ENCODE measurements at regions not wholly inside any gene's neighbourhood (a gene's known extent, or its start where the extent isn't known, plus 50 kb on each side); places are given as distances from the start of the nearest gene placed in this dataset.

DNA sequence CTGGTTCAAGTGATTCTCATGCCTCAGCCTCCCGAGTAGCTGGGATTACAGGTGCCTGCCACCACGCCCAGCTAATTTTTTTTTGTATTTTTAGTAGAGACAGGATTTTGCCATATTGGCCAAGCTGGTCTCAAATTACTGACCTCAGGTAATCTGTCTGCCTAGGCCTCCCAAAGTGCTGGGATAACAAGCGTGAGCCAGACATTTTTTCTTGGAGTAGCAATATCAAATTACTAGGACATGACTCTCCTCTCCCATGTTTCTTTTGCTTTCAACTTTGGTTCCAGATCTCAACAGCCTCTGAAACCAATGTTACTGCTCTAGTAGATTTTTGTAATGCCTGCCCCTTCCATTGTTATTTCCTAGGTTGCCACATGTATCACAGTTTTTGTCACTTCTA is 462.0 kb downstream of the GBE1 start:
- no peaks in the 10 kb centered on the region for H3K9me3 Mint-ChIP-seq
- DNase-seq (ENCODE audit: low spot score): no peak
- no peaks in the 10 kb centered on the region for H3K27me3 Mint-ChIP-seq (ENCODE audit: insufficient read depth)
- intact Hi-C loops (cut with micrococcal nuclease): no loop called here
- H3K36me3 Mint-ChIP-seq (ENCODE audit: low read depth): no peaks in the 10 kb centered on the region
- no peaks in the 10 kb centered on the region for H3K4me1 Mint-ChIP-seq (ENCODE audit: low read depth)
- H3K4me3 Mint-ChIP-seq: no peak overlapping the region
- H3K27ac Mint-ChIP-seq: no peak overlapping the region

- Mint-ChIP-seq H3K4me3 (no peak overlapping the region), H3K27ac (no peak overlapping the region), H3K4me1 (ENCODE audit: low read depth) (no peaks in the 10 kb centered on the region), H3K9me3 (no peaks in the 10 kb centered on the region), H3K36me3 (ENCODE audit: low read depth) (no peaks in the 10 kb centered on the region), H3K27me3 (ENCODE audit: insufficient read depth) (no peaks in the 10 kb centered on the region)
- intact Hi-C loops (cut with micrococcal nuclease): no loop called here
- DNase-seq (ENCODE audit: low spot score): no peak
Measured at GRCh38 chr3:81295906-81296577, 465.4 kb downstream of the GBE1 start.

- peaks cover 5% of the 10 kb centered on the region for H3K9me3 Mint-ChIP-seq
- H3K27me3 Mint-ChIP-seq (ENCODE audit: insufficient read depth): no peaks in the 10 kb centered on the region
- no peak for DNase-seq (ENCODE audit: low spot score)
- no peak overlapping the region for H3K27ac Mint-ChIP-seq
- H3K4me1 Mint-ChIP-seq (ENCODE audit: low read depth): no peaks in the 10 kb centered on the region
- no peaks in the 10 kb centered on the region for H3K36me3 Mint-ChIP-seq (ENCODE audit: low read depth)
- intact Hi-C loops (cut with micrococcal nuclease): no loop called here
- H3K4me3 Mint-ChIP-seq: no peak overlapping the region
Measured at GRCh38 chr3:81293156-81293555, 468.3 kb downstream of the GBE1 start.

DNA sequence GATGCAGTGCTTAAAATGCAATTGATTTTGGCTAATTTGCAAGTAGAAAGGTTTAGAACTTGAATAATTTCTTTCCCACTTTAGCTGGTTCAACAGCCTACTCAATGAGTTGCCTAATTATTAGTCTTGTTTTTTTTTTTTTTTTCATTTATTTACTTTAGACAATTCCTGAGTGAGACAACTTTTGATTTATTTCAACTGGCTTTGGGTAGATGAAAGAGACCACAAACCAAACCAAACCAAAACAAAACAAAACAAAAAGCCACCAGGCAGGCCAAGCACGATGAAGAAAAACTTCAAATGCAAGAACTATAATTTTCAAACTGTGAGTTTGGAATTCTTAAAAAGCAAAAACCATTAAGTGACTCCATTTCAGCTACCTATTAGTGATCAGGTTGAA is 469.9 kb downstream of the GBE1 start:
- H3K4me3 Mint-ChIP-seq: no peak overlapping the region
- DNase-seq (ENCODE audit: low spot score): no peak
- H3K27me3 Mint-ChIP-seq (ENCODE audit: insufficient read depth): no peaks in the 10 kb centered on the region
- intact Hi-C loops (cut with micrococcal nuclease): no loop called here
- H3K27ac Mint-ChIP-seq: no peak overlapping the region
- H3K4me1 Mint-ChIP-seq (ENCODE audit: low read depth): no peaks in the 10 kb centered on the region
- no peaks in the 10 kb centered on the region for H3K36me3 Mint-ChIP-seq (ENCODE audit: low read depth)
- peaks cover 5% of the 10 kb centered on the region for H3K9me3 Mint-ChIP-seq

GRCh38 chr3:81289676-81290075 is 471.8 kb downstream of the GBE1 start:
- Mint-ChIP-seq H3K4me1 (ENCODE audit: low read depth) (no peaks in the 10 kb centered on the region), H3K4me3 (no peak overlapping the region), H3K27ac (no peak overlapping the region), H3K27me3 (ENCODE audit: insufficient read depth) (no peaks in the 10 kb centered on the region), H3K36me3 (ENCODE audit: low read depth) (no peaks in the 10 kb centered on the region), H3K9me3 (peaks cover 5% of the 10 kb centered on the region)
- DNase-seq (ENCODE audit: low spot score): no peak
- intact Hi-C loops (cut with micrococcal nuclease): no loop called here

GRCh38 chr3:81279481-81280379 is 481.7 kb downstream of the GBE1 start:
- H3K36me3 Mint-ChIP-seq (ENCODE audit: low read depth): no peaks in the 10 kb centered on the region
- no peak for DNase-seq (ENCODE audit: low spot score)
- H3K9me3 Mint-ChIP-seq: no peaks in the 10 kb centered on the region
- intact Hi-C loops (cut with micrococcal nuclease): no loop called here
- no peak overlapping the region for H3K27ac Mint-ChIP-seq
- no peaks in the 10 kb centered on the region for H3K4me1 Mint-ChIP-seq (ENCODE audit: low read depth)
- no peaks in the 10 kb centered on the region for H3K27me3 Mint-ChIP-seq (ENCODE audit: insufficient read depth)
- H3K4me3 Mint-ChIP-seq: no peak overlapping the region

GRCh38 chr3:81277853-81278252 is 483.6 kb downstream of the GBE1 start:
- Mint-ChIP-seq H3K36me3 (ENCODE audit: low read depth) (no peaks in the 10 kb centered on the region), H3K4me3 (no peak overlapping the region), H3K9me3 (no peaks in the 10 kb centered on the region), H3K27me3 (ENCODE audit: insufficient read depth) (no peaks in the 10 kb centered on the region), H3K4me1 (ENCODE audit: low read depth) (no peaks in the 10 kb centered on the region), H3K27ac (no peak overlapping the region)
- intact Hi-C loops (cut with micrococcal nuclease): no loop called here
- DNase-seq (ENCODE audit: low spot score): no peak

DNA sequence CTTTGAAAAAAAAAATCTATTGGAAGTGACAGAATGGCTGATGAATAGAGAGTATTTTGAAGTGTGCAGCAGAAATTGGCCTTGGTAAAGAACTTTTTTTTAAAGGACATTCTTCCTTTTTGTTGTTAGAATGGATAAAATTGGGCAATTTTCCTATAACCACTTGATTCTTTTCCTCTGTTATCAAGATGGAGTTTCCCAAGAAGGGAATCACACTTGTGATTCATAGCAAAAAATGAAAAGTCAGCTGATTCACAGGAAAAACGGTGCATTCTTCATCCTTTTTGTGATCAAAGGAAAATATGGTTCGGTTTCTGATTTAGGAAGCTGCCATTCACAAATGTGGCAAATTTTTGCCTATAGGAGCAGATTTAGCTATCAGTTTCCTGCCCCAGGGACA is 486.8 kb downstream of the GBE1 start:
- no peaks in the 10 kb centered on the region for H3K27me3 Mint-ChIP-seq (ENCODE audit: insufficient read depth)
- no peaks in the 10 kb centered on the region for H3K4me1 Mint-ChIP-seq (ENCODE audit: low read depth)
- no peak for DNase-seq (ENCODE audit: low spot score)
- no peaks in the 10 kb centered on the region for H3K36me3 Mint-ChIP-seq (ENCODE audit: low read depth)
- H3K4me3 Mint-ChIP-seq: no peak overlapping the region
- no peaks in the 10 kb centered on the region for H3K9me3 Mint-ChIP-seq
- no peak overlapping the region for H3K27ac Mint-ChIP-seq
- intact Hi-C loops (cut with micrococcal nuclease): no loop called here

GRCh38 chr3:81270603-81271379 is 490.7 kb downstream of the GBE1 start:
- Mint-ChIP-seq H3K4me1 (ENCODE audit: low read depth) (no peaks in the 10 kb centered on the region), H3K27me3 (ENCODE audit: insufficient read depth) (no peaks in the 10 kb centered on the region), H3K36me3 (ENCODE audit: low read depth) (no peaks in the 10 kb centered on the region), H3K9me3 (no peaks in the 10 kb centered on the region), H3K27ac (no peak overlapping the region), H3K4me3 (no peak overlapping the region)
- no peak for DNase-seq (ENCODE audit: low spot score)
- intact Hi-C loops (cut with micrococcal nuclease): no loop called here

- Mint-ChIP-seq H3K27ac (no peak overlapping the region), H3K4me1 (ENCODE audit: low read depth) (no peaks in the 10 kb centered on the region), H3K9me3 (no peaks in the 10 kb centered on the region), H3K27me3 (ENCODE audit: insufficient read depth) (no peaks in the 10 kb centered on the region), H3K36me3 (ENCODE audit: low read depth) (no peaks in the 10 kb centered on the region), H3K4me3 (no peak overlapping the region)
- no peak for DNase-seq (ENCODE audit: low spot score)
- intact Hi-C loops (cut with micrococcal nuclease): no loop called here
Measured at GRCh38 chr3:81268526-81268925, 492.9 kb downstream of the GBE1 start.

DNA sequence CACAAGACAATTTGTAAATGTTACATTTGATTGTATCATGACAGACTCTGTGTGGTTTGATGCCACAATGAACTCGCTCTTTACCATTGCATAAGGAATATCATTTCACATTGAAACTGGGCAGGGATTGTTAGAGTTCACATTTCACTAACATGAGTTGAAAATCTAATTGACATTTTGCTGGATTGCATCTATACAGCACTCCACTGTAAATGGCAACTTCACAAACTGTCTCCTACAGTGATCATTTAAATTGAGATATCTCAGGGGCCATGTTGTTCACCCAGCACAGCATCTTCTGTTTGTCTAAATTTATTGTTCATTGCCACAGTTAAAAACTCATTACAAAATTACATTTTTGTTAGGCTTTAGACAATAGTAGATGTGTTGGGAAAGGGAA is 499.4 kb downstream of the GBE1 start:
- H3K27me3 Mint-ChIP-seq (ENCODE audit: insufficient read depth): no peaks in the 10 kb centered on the region
- DNase-seq (ENCODE audit: low spot score): no peak
- no peak overlapping the region for H3K27ac Mint-ChIP-seq
- H3K36me3 Mint-ChIP-seq (ENCODE audit: low read depth): no peaks in the 10 kb centered on the region
- H3K4me1 Mint-ChIP-seq (ENCODE audit: low read depth): no peaks in the 10 kb centered on the region
- no peak overlapping the region for H3K4me3 Mint-ChIP-seq
- no peaks in the 10 kb centered on the region for H3K9me3 Mint-ChIP-seq
- intact Hi-C loops (cut with micrococcal nuclease): no loop called here

DNA sequence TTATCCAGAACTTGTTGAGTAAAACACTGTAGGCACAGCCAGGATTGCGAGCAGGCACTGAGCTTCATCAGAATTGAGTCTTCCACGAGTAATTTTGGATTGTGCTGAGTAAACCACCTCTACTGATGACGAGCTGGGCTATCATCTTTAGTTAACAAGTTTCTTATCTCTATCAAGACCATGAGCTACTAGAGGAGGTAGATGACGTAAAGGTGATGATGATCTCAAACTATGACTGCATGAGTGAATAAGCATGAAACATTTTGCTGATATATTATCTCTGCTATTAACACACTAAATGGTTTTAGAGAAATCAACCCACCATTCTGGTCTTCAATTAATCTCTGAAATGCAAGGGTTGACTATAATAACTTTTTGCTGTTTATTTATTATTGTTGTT is 506.0 kb downstream of the GBE1 start:
- no peaks in the 10 kb centered on the region for H3K36me3 Mint-ChIP-seq (ENCODE audit: low read depth)

DNA sequence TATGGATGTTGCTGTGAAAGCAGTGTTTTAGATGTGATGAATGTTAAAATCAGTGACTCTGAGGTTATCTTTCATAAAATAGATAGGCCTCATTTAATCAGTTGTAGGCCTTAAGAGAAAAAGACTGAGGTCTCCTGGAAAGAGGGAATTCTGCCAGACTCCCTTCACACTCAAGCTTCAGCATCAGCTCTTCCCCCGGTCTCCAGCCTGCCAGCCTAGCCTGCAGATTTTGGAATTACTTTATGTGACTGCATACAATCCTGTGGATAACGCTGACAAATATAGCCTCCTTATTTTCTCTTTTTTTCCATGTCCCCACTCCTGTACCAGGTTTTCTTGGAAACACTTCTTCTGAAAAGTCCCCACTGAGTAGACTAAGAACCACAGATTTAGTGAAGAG is 510.3 kb downstream of the GBE1 start:
- no peak overlapping the region for H3K4me3 Mint-ChIP-seq
- no peaks in the 10 kb centered on the region for H3K27me3 Mint-ChIP-seq (ENCODE audit: insufficient read depth)
- H3K36me3 Mint-ChIP-seq (ENCODE audit: low read depth): no peaks in the 10 kb centered on the region
- intact Hi-C loops (cut with micrococcal nuclease): no loop called here
- H3K4me1 Mint-ChIP-seq (ENCODE audit: low read depth): no peaks in the 10 kb centered on the region
- H3K27ac Mint-ChIP-seq: no peak overlapping the region
- H3K9me3 Mint-ChIP-seq: no peaks in the 10 kb centered on the region
- DNase-seq (ENCODE audit: low spot score): no peak

More for the DNA sequence above, 506.0 kb downstream of the GBE1 start:
- intact Hi-C loops (cut with micrococcal nuclease): no loop called here
- Mint-ChIP-seq H3K4me1 (ENCODE audit: low read depth) (no peaks in the 10 kb centered on the region), H3K9me3 (no peaks in the 10 kb centered on the region), H3K4me3 (no peak overlapping the region), H3K27ac (no peak overlapping the region), H3K27me3 (ENCODE audit: insufficient read depth) (no peaks in the 10 kb centered on the region)
- DNase-seq (ENCODE audit: low spot score): no peak
